ENCODE measurements at regions not wholly inside any gene's neighbourhood (a gene's known extent, or its start where the extent isn't known, plus 50 kb on each side); places are given as distances from the start of the nearest gene placed in this dataset.

DNA sequence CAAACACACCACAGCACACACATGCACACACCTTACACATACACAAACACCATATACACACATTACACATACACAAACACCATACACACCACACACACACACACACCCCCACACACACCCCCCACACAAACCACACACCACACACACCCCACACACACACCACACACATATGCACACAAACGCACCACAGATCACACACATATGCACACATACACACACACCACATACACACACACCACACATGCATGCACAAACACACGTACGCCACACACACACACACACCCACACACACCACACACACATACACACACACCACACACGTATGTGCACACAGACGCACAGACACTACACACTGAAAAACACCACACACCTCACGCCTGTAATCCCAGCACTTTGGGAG lies 166.0 kb downstream of the AHSP start:
- H3K27ac ChIP-seq (ENCODE audit: low read depth in 2 of 2, low read length in 2 of 2) = no peak overlapping the region
- no peak for FAIRE-seq
- peaks cover 0 to 2% (median 0%) of the 10 kb centered on the region in 3 donors for H3K4me1 ChIP-seq (ENCODE audit: control insufficient read depth in 2 of 3, insufficient read depth in 2 of 3, low read depth in 1 of 3, low read length in 3 of 3)
- no peak overlapping the region for H3K4me3 ChIP-seq (ENCODE audit: low read length in 3 of 3)
- intact Hi-C loops (cut with DNase I) = no loop called here
- no peaks in the 10 kb centered on the region for H3K9me3 ChIP-seq (ENCODE audit: control insufficient read depth in 2 of 3, insufficient read depth in 1 of 3, low read length in 3 of 3)
- no peak for DNase-seq
- no peaks in the 10 kb centered on the region for H3K36me3 ChIP-seq (ENCODE audit: control insufficient read depth in 2 of 3, insufficient read depth in 3 of 3, low read length in 3 of 3)
- no peaks in the 10 kb centered on the region for H3K27me3 ChIP-seq (ENCODE audit: control insufficient read depth, insufficient read depth, low read length)
- H3K9ac ChIP-seq (ENCODE audit: low read length in 3 of 3) = no peak overlapping the region
- TF ChIP-seq, protein P1, sequence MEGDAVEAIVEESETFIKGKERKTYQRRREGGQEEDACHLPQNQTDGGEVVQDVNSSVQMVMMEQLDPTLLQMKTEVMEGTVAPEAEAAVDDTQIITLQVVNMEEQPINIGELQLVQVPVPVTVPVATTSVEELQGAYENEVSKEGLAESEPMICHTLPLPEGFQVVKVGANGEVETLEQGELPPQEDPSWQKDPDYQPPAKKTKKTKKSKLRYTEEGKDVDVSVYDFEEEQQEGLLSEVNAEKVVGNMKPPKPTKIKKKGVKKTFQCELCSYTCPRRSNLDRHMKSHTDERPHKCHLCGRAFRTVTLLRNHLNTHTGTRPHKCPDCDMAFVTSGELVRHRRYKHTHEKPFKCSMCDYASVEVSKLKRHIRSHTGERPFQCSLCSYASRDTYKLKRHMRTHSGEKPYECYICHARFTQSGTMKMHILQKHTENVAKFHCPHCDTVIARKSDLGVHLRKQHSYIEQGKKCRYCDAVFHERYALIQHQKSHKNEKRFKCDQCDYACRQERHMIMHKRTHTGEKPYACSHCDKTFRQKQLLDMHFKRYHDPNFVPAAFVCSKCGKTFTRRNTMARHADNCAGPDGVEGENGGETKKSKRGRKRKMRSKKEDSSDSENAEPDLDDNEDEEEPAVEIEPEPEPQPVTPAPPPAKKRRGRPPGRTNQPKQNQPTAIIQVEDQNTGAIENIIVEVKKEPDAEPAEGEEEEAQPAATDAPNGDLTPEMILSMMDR (IDR thresholded peaks at IDR 0.05; ENCODE audit: borderline replicate concordance, extremely low read depth, insufficient read depth) = no peak

DNA sequence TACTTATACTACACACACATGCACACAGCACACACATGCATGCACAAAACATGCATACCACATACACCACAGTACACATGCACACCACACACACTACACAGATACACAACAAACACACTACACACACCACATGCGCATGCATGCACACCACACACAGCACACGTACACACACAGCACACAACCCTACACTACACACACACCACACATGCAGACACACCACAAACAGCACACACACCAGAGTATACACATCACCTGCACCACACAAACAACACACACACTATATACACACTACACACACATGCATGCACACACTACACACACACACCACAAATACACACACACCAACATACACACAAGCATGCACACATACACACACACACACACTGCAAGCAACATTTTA lies 166.8 kb downstream of the AHSP start:
- H3K9ac ChIP-seq (ENCODE audit: low read length in 3 of 3) = no peak overlapping the region
- H3K4me1 ChIP-seq (ENCODE audit: control insufficient read depth in 2 of 3, insufficient read depth in 2 of 3, low read depth in 1 of 3, low read length in 3 of 3) = peaks cover 0 to 2% (median 0%) of the 10 kb centered on the region in 3 donors
- no peak overlapping the region for H3K4me3 ChIP-seq (ENCODE audit: low read length in 3 of 3)
- H3K36me3 ChIP-seq (ENCODE audit: control insufficient read depth in 2 of 3, insufficient read depth in 3 of 3, low read length in 3 of 3) = no peaks in the 10 kb centered on the region
- no peak for FAIRE-seq
- DNase-seq = no peak
- H3K9me3 ChIP-seq (ENCODE audit: control insufficient read depth in 2 of 3, insufficient read depth in 1 of 3, low read length in 3 of 3) = no peaks in the 10 kb centered on the region
- no peak overlapping the region for H3K27ac ChIP-seq (ENCODE audit: low read depth in 2 of 2, low read length in 2 of 2)
- no peaks in the 10 kb centered on the region for H3K27me3 ChIP-seq (ENCODE audit: control insufficient read depth, insufficient read depth, low read length)
- TF ChIP-seq, protein P1 (IDR thresholded peaks at IDR 0.05; ENCODE audit: borderline replicate concordance, extremely low read depth, insufficient read depth) = no peak
- intact Hi-C loops (cut with DNase I) = no loop called here

DNA sequence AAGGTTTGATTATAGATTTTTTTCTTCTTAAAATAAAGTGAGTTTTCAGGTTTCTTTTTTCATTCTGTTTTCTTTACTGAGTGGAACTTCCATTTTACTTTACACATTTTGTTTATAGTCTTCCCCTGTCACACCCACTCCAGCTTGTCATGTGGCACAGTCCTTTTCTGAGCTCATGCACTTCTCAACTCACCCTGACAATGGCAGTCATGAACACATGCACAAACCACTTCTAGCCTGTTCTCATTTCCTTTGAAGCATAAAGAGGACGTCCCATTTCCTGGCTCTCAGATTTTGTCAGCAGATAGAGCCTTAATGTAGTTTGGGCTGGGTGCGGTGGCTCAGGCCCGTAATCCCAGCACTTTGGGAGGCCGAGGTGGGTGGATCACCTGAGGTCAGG lies 168.0 kb downstream of the AHSP start:
- FAIRE-seq (no peak), DNase-seq (peak in 2 of 5 donors; percentile 30 to 57)
- no peak overlapping the region for H3K4me3 ChIP-seq (ENCODE audit: low read length in 3 of 3)
- H3K9me3 ChIP-seq (ENCODE audit: control insufficient read depth in 2 of 3, insufficient read depth in 1 of 3, low read length in 3 of 3) = no peaks in the 10 kb centered on the region
- no peaks in the 10 kb centered on the region for H3K36me3 ChIP-seq (ENCODE audit: control insufficient read depth in 2 of 3, insufficient read depth in 3 of 3, low read length in 3 of 3)
- TF ChIP-seq, protein P1 (IDR thresholded peaks at IDR 0.05; ENCODE audit: borderline replicate concordance, extremely low read depth, insufficient read depth) = no peak
- intact Hi-C loops (cut with DNase I) = no loop called here
- H3K9ac ChIP-seq (ENCODE audit: low read length in 3 of 3) = no peak overlapping the region
- peaks cover 0 to 4% (median 0%) of the 10 kb centered on the region in 3 donors for H3K4me1 ChIP-seq (ENCODE audit: control insufficient read depth in 2 of 3, insufficient read depth in 2 of 3, low read depth in 1 of 3, low read length in 3 of 3)
- H3K27ac ChIP-seq (ENCODE audit: low read depth in 2 of 2, low read length in 2 of 2) = no peak overlapping the region
- no peaks in the 10 kb centered on the region for H3K27me3 ChIP-seq (ENCODE audit: control insufficient read depth, insufficient read depth, low read length)

Data from kidney (tissue), 13 donors.